RCC 7860 (cell line): ENCODE measurements at regions not wholly inside any gene's neighbourhood (a gene's known extent, or its start where the extent isn't known, plus 50 kb on each side); places are given as distances from the start of the nearest gene placed in this dataset.

ENCODE experiments used
- DNase-seq: peaks from one replicate; pipeline ENCODE4 v3.0.0-alpha.2; 2015; ENCODE audit warnings: low spot score
- FAIRE-seq: peaks from 2 replicates; lab custom pipeline; 2012; peaks lifted over from hg19 to GRCh38; lab: Jason Lieb, UNC

DNA sequence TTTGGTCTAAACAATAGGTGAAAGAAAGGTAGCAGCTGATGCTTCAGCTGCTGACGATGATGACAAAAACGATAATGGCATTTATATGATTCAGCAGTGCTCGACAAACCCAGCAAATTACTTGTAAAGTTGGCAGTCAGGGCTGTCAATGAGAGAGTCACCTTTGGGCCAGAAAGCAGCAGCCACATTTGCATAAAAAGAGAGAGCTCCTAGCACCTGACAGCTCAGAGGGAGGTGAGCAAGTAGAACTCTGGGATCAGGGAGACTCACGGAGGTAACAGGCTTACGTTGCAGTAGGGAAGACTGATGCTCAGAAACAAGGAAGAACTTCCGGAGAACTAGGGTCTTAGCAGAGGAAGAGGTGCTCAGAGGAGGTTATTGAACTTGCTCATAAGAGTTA, 291.9 kb upstream of the ZFHX3 start:
- DNase-seq (no peak), FAIRE-seq (no peak)

DNA sequence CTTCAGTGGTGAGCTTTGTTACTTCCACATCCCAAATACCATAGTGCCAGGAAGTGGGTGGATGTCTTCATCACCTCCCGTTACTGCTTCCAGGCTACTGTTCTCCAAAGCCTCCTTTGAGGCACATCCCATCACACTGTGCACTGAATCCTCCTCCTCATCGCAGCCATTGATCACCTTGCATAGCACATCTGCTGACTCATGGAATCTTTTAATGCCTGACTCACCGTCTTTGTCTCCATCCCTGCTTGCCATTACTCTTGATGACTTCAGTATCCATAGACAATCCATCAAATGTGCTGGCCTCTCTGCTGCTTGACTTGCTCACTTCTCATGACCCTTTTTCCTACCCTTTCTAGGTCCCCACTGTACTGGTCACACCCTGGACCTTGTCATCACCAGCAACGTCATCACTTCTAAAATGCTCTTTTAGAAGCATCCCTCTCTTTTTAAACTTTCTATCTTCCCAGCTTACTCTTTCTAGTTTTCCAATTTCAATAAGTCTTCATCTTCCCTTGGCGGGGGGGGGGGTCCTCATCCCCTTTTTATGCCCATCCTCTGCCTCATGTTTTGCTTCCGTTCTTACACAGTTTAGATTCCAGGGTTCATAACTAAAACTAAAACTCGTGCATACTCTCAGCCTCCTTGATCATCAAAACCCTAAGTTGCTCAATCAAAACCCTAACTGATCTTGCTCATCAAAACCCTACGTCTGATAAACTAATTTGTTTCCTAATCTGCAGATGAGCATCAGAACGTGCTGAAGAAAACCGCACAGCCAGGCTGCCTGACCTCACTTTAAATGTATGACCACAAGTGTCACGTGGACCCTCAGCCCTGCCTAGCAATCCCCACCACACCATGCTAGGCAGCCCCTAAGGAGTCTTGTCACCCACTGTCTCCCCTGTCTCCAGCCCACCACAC, 289.7 kb upstream of the ZFHX3 start:
- DNase-seq: peak; percentile 48
- no peak for FAIRE-seq

DNA sequence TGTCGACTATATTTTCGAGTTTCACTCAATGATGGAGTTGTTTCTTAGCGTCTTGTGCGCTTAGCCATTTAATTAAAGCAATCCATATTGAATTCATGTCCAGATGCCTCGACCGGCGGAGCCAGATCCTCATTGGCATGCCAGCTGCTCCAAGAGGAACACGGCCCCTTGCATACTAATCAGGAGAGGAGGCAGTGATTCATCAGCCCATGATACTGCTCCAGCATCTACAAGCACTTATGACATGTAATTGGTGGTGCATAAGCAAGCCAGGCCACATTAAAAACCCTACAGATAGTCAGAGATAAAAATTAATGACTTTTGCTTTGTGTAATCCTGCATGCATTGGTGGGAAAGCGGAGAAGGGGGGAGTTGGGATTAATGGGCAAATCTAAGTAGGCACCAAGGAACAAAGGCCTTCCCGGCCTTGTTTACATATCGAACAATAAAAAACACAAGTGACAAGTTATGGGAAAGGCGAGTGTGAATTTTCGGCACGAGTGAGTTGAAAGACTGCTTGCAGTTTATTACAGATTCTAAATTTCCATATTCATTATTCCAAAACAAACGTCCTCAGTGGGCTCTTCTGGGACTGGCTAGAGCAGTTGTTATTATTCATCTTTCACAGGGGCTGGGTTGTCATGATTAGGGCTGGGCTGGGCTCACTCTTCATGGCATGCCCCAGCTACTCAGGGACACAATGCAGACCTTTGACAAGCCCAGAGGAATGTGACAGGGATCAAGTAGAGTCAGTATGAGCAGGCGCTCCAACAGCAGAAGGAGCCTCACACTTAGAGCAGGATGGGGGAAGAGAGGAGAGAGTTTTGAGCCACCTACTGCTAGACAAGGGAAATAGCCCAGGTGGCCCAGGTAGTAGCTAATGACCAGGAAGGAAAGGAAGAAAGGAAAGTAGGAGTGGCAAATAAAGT, 281.7 kb upstream of the ZFHX3 start:
- FAIRE-seq: no peak
- no peak for DNase-seq

DNA sequence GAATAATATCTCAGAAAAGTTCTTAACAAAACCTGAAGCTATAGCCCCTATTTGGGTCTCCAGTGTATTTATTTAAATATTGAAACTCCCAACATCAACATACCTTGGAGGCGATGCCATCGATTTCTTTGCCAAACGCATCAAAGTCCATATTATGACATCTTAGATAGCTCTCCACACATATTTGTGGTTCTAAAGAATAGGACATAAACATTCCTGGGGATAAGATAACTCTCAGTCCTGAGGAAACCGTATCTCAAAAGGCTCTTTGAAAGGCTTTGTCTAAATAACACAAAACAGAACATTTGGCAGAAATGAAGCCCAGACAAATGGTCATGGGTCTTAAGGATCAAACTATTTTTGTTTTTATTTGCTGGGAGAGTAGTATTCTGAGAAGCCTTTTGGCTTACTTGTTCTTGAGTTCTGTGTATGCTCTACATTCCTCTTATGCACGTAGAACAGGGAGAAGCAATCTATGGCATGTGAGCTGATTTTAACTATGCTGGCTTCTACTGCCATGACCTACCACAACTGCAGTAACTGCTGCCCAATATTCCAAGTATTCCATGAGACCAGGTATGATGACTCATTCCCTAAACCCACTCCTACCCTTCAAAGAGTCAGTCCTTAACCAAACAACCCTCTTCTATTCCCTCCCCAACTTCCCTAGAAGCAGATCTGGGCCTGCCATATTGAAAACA, 279.0 kb upstream of the ZFHX3 start:
- no peak for FAIRE-seq
- no peak for DNase-seq

DNA sequence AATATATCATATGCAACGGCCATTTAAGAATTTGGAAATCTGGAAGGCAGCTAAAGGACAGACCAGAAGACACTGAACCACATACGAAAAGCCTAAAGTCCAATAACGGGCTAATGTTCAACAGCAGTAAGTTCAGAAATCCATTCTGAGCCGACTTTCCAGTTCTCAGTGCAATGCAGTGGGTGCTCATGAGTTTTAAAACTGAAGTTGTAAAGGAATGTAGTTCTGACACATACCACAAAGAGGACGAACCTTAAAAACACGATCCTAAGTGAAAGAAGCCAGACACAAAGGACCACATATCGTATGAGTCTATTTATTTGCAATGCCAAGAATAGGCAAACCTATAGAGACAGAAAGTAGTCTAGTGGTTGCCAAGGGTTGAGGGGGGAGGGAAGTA, 278.3 kb upstream of the ZFHX3 start:
- DNase-seq: no peak
- no peak for FAIRE-seq

DNA sequence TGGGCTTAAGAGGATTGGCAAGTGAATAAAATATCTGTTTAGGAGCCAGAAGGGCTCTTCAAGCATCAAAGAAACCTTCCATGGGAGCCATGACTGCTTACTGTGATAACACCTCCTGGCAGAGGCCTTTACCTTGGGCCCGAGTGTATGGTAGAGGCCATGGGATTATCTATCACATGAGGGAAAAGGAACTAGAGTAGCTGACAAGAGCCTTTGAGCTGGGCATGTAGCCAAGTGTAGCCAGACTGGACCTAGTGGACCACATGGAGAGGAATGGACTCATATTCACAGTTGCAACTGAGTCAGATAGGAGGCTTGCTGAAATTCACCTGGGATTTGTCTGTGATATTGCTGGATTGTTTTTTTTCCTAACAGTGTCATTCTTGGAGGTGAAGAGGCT, 276.0 kb upstream of the ZFHX3 start:
- DNase-seq: no peak
- no peak for FAIRE-seq

DNA sequence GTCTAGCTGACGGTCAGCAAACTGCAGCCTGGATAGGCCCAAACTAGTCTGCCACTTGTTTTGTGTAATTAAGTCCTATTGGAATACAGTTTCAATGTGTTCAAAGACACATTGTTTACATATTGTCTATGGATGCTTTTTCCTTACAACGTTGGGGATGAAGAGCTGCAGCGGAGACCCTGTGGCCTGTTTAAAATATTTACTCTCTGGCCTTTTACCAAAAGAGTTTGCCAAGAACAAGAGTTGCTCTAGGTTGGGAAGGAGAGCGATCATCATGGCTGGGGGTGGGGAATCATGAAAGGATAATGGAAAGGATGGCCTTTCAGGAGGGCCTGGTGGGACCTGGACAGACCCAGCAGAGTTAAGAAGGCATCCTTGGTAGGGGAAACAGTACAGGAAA, 274.9 kb upstream of the ZFHX3 start:
- DNase-seq (no peak), FAIRE-seq (no peak)

DNA sequence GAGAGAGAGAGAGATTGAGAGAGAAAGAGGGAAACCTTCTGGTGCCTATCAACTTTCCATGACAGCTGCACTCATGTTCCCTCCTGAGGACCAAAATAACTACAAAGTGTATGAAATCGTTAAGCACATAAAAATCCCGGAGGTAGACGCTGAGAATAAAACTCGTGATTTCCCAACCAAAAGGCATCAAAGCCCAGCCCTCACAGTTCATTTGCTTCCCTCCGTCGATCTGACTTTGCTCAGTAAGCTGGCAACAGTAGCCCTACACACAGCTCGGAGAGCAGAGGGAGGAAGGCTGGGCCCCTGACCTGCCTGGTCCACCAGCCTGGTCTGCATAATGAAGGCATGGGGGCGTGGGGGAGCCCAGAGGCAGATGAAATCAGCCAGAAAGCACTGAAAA, 273.9 kb upstream of the ZFHX3 start:
- DNase-seq (no peak), FAIRE-seq (no peak)

DNA sequence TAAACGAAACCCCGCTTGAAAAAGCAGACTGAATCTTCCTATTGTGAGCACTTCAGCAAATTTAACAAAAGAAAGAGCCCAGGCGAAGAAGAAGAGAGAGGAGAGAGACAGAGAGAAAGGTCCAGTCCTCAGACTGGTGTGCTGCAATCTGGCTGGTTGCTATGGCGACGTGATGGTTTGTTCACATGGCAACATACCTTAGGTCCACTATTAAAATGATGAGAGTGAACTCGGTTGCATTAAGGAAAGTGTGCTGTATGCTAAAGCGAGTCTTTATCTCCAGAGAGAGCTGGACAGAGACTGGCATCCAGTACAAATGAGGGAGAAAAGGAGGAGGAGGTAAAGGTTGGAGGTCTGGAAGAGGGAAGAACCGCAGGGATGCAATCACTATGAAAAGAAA, 271.8 kb upstream of the ZFHX3 start:
- DNase-seq: no peak
- no peak for FAIRE-seq

DNA sequence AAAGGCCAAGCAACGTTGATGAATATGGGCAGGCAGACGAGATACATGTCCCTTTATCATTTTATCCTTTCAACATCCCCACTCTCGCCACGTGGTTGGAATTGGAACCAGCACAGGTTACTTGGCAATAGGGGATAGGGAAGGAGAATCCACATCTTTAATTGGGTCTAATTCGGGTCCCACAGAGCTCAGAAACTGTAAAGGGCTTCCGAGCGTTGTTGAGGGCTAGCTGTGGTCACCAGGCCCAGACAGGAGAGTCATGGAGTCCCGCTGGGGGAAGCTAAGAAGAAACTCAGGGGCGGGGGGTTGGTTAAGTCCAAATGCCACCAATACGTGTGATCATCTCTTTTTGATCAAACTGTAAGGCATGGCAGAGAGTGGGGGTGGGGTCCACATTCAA, 271.3 kb upstream of the ZFHX3 start:
- no peak for DNase-seq

DNA sequence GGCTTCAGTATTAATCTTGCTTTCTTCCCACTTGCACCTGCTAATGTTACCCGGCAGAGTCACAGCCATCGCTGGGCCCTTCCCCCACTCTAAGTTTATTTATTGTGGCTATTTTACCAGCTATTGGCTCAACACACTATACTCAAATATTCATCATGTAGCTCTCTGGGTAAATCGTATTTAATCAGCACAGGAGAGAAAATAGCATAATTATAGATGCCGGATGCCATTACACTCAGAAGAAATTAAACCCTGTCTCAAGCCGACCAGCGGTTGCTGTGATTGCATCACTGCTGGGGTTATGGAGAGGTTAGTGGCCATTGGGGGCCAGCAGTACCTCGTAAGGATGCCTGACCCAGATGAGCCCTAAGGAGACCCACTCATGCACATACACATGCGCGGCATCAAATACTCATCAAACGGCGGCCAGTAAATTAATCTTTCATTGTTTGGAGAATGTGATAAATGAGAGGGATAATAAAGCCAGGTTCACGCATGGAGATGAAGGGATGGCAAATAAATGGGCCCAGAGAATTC, 269.5 kb upstream of the ZFHX3 start:
- FAIRE-seq (no peak), DNase-seq (no peak)

More for the DNA sequence above, 271.3 kb upstream of the ZFHX3 start:
- no peak for FAIRE-seq

DNA sequence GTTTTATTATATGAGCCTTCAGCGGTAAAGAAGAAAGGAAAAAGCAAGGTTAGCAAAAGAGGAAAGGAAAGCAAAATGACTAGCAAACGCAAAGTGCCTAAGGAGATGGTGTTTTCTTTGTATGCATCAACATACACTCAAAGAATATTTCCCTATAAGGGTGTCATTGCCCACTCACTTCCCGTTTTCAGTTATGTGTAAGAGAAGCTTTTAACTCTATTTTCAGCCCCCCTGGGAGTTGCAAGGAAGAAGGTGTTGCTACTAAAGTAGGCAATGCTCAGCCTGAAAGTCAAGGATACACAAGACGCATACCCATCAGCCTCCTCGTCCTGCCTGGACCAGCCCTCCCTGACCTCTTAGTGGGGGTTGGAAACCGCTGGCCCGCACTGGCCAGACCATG, 267.7 kb upstream of the ZFHX3 start:
- DNase-seq (no peak), FAIRE-seq (no peak)

DNA sequence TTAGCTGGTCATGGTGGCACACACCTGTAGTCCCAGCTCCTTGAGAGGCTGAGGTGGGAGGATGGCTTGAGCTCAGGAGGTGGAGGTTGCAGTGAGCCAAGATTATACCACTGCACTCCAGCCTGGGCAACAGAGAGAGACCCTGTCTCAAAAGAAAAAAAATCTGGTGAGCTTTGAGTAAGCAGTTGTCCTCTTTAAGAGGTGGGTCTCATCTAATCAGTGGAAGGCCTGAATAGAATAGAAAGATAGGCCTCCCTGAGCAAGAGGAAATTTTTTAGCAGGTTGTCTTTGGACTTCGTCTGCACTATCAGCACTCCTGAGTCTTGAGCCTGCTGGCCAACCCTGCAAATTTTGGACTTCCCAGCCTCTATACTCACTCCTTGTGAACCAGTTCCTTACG, 266.0 kb upstream of the ZFHX3 start:
- FAIRE-seq (no peak), DNase-seq (no peak)

DNA sequence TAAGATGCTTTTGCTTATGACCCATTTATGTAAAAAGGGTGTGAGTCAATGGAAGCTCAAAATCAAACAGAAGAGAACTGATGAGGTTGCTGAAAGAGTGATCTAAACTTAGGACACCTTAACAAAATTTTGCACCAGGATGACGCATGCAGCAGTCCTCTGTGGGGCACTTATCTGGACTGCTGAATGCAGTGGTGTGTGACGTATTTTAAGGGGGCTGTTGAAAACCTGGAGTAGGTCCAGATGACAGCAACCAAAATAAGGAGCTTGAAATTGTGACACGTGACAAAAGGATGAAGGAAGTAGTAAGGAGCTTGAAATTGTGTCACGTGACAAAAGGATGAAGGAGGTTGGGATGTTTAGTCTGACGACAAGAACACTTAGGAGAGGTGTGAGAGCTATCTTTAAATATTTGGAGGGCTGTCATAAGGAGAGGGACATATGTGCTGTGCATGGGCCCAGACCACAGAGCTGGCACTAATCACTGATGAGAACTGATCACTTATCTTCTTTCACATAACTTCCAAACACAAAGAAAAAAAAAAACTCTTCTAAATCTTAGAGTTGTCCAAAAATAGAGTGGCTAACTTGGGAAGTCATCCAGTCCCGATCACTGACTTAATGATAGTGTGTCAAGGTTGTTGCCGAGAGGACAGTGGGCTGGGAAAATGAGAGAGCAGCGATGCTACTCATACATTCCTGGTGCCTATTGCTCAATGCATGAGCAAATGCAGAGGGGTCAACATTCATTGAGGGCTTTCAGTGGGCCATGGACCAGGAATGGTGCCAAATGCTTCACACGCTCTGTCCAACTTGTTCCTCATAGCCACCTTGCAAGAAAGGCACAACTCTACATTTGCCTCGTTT, 264.2 kb upstream of the ZFHX3 start:
- DNase-seq: peak; percentile 13
- FAIRE-seq: no peak

DNA sequence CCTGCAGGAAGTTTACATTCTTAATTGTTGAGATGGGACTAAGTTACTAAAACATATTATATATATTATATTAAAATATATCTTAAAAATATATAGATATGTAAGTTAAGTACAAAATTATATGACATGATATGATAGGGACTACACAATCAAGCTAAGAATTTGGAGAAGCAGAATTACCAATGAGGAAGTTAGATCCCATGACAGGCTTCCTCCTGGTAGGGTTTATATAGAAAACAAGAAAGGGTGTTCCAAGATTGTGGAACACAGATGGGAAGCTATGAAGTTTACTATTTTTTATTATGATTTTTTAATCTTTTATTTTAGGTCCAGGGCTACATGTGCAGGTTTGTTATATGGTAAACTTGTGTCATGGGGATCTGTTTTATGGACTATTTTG, 260.8 kb upstream of the ZFHX3 start:
- DNase-seq (no peak), FAIRE-seq (no peak)

DNA sequence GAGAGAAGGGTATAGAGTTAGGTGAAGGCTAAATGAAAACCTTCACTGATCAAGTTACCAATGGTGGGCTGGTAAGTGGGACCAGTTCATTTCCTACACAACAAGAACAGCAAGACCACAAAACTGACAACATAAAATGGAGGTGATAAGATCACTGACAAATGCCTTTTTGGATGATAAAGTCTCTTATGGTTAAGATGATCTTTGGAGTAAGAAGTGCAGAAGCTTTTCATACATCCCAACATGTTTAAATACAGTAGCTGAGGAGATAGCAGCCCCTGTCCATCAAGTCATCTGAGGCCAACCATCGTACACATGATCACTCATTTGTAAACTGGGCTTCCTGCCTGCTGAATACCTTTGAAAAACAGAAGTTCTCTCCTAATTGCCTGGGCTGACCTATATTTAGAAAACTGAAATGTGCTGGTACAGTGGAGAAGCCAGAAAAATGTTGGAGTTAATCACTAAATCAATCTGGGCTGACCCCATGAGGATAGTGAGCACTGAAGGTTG, 259.0 kb upstream of the ZFHX3 start:
- FAIRE-seq (no peak), DNase-seq (no peak)

DNA sequence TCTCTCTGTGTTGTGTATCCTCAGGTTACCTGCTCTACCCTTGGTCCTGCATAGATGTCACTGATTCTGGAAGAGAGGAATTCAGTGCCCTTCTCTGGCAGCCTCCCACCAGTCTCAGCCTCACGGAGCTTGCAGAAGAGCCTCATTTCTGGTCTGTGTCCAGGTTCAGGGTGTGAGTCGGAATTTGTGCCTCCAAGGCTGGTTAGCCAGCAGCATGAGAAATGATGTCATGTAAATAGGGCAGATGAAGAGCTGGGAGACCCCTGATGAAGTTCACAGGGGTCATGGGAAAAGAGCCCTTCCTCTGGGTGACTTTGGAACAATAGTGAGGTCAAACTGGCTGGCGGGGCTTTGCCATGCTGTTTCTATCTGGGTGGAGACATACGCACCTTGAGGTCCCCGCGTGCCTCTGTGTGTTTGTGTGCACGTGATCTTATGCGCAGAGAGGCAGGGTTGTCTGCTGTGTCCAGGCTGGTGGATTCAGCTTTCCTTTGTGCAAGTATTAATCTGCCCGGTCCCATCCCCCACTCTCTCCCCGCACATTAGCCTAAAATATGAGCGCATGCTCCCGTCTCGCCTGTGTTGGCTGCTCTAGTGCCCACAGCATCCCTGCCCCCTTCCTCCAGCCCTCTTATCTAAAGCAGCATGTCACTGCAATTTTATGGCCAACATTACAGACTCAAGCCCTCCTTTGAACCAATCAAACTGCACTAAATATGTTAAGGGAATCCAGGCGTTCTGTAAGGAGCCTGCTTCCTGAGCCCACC, 256.3 kb upstream of the ZFHX3 start:
- FAIRE-seq (no peak), DNase-seq (no peak)

DNA sequence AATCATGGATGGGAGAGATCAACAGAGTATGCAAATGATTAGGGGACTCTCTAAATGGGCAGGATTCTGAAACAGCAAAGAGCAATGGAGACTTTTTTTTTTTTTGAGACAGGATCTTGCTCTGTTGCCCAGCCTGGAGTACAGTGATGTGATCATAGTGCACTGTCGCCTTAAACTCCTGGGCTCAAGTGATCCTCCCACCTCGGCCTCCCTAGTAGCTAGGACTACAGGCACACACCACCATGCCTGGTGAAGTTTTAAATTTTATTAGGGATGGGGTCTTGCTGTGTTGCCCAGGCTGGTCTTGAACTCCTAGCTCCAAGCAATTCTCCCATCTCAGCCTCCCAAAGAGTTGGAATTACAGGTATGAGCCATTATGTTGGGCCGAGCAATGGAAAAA, 255.0 kb upstream of the ZFHX3 start:
- FAIRE-seq (no peak), DNase-seq (no peak)

DNA sequence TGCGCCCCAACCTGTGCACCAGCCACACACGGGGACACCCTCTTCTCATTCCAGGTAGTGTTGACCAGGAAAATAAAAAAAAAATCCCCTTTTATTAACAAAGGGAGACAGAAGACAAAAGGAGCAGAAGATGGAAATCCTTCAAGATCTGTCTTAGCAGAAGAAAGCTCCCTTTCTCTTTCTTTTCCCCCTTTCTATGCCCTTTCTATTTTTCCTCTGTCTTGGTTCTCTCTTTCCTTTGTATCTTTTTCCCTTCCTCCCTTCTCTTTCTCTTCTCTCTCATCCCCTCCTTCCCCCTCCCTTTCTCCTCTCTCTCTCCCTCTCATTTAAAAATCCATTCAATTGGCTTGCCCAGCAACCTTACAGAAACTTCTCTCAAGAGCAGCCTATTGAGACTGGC, 254.1 kb upstream of the ZFHX3 start:
- DNase-seq (no peak), FAIRE-seq (no peak)
